HCT116 (cell line): ENCODE measurements at regions not wholly inside any gene's neighbourhood (a gene's known extent, or its start where the extent isn't known, plus 50 kb on each side); places are given as distances from the start of the nearest gene placed in this dataset.

Experiments
- CBX3 ChIP-seq: IDR thresholded peaks from 2 replicates; pipeline ENCODE4 v1.6.1; 2012; ENCODE audit warnings: low read depth
- CEBPB ChIP-seq: IDR thresholded peaks from 2 replicates; pipeline ENCODE4 v1.6.1; 2012; ENCODE audit warnings: low read depth
- EZH2 ChIP-seq: fragments of 200-600 bp; sonication (generic); IDR thresholded peaks from 2 replicates; pipeline ENCODE4 v1.6.1; 2017; ENCODE audit warnings: antibody characterized with exemption, mixed run types
- EZH2phosphoT487 ChIP-seq: fragments of 200-600 bp; IDR thresholded peaks from 2 replicates; pipeline ENCODE4 v1.6.1; 2018; ENCODE audit warnings: antibody characterized with exemption, borderline replicate concordance
- POLR2A ChIP-seq: IDR thresholded peaks from 2 replicates; pipeline ENCODE4 v1.7.0; 2011; ENCODE audit warnings: borderline replicate concordance; ENCODE audit not compliant: insufficient read depth, insufficient read length; ENCODE audit errors: extremely low read depth
- POLR2AphosphoS5 ChIP-seq: IDR thresholded peaks from 2 replicates; pipeline ENCODE4 v1.6.1; 2011; ENCODE audit warnings: mild to moderate bottlenecking, low read depth, low read length, moderate library complexity
- ZNF274 ChIP-seq: fragments of 200-500 bp; sonication (Bioruptor generic); IDR thresholded peaks from 2 replicates; pipeline ENCODE4 v1.6.1; 2014; ENCODE audit warnings: mild to moderate bottlenecking, low read depth, low read length, inconsistent platforms
- TF ChIP-seq, protein P1 (sequence below), 3 experiments: fragments of 200-600 bp in 1 of 3; sonication (generic) in 1 of 3; IDR thresholded peaks in 2 of 3; conservative IDR thresholded peaks in 1 of 3; 2 replicates each; pipeline ENCODE4 v1.5.1; 2012 to 2017; ENCODE audit warnings: low read depth in 2 of 3, low read length in 2 of 3, antibody characterized with exemption in 1 of 3, borderline replicate concordance in 1 of 3, control low read depth in 1 of 3, mild to moderate bottlenecking in 1 of 3, mixed read lengths in 1 of 3, mixed run types in 1 of 3, moderate library complexity in 1 of 3; ENCODE audit not compliant: insufficient read depth in 1 of 3
- TF ChIP-seq, protein P2 (sequence below): IDR thresholded peaks from 2 replicates; pipeline ENCODE4 v1.6.1; 2012; ENCODE audit warnings: low read depth
- TF ChIP-seq, protein P3 (sequence below): IDR thresholded peaks from 2 replicates; pipeline ENCODE4 v1.6.1; 2012

DNA sequence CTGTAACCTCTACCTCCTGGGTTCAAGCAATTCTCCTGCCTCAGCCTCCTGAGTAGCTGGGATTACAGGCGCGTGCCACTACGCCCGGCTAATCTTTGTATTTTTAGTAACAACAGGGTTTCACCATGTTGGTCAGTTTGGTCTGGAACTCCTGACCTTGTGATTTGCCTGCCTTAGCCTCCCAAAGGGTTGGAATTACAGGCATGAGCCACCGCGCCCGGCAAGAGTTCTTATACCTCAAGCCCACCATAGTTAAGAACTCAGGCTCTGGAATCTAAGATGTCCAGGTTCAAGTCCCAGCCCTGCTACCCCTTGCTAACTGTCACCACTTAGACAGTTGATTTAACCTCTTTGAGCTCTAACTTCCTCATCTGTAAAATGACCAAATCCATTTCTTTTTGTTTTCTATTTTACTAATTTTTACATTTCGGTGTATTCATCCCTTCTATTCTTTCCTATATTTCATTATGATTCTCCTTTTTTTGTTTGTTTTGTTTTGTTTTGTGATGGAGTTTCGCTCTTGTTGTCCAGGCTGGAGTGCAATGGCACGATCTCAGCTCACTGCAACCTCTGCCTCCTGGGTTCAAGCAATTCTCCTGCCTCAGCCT, 104.8 kb upstream of the ZNF217 start:
- TF ChIP-seq EZH2 (no peak), POLR2AphosphoS5 (no peak), ZNF274 (no peak), POLR2A (no peak), CBX3 (no peak), EZH2phosphoT487 (no peak), CEBPB (no peak)
- TF ChIP-seq, protein P1, sequence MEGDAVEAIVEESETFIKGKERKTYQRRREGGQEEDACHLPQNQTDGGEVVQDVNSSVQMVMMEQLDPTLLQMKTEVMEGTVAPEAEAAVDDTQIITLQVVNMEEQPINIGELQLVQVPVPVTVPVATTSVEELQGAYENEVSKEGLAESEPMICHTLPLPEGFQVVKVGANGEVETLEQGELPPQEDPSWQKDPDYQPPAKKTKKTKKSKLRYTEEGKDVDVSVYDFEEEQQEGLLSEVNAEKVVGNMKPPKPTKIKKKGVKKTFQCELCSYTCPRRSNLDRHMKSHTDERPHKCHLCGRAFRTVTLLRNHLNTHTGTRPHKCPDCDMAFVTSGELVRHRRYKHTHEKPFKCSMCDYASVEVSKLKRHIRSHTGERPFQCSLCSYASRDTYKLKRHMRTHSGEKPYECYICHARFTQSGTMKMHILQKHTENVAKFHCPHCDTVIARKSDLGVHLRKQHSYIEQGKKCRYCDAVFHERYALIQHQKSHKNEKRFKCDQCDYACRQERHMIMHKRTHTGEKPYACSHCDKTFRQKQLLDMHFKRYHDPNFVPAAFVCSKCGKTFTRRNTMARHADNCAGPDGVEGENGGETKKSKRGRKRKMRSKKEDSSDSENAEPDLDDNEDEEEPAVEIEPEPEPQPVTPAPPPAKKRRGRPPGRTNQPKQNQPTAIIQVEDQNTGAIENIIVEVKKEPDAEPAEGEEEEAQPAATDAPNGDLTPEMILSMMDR (IDR thresholded peaks at IDR 0.05 in 2 of 3, conservative IDR thresholded peaks at IDR 0.05 in 1 of 3; ENCODE audit: borderline replicate concordance in 1 of 3, insufficient read depth in 1 of 3, low read depth in 2 of 3, low read length in 2 of 3), result no peak
- TF ChIP-seq, protein P2, sequence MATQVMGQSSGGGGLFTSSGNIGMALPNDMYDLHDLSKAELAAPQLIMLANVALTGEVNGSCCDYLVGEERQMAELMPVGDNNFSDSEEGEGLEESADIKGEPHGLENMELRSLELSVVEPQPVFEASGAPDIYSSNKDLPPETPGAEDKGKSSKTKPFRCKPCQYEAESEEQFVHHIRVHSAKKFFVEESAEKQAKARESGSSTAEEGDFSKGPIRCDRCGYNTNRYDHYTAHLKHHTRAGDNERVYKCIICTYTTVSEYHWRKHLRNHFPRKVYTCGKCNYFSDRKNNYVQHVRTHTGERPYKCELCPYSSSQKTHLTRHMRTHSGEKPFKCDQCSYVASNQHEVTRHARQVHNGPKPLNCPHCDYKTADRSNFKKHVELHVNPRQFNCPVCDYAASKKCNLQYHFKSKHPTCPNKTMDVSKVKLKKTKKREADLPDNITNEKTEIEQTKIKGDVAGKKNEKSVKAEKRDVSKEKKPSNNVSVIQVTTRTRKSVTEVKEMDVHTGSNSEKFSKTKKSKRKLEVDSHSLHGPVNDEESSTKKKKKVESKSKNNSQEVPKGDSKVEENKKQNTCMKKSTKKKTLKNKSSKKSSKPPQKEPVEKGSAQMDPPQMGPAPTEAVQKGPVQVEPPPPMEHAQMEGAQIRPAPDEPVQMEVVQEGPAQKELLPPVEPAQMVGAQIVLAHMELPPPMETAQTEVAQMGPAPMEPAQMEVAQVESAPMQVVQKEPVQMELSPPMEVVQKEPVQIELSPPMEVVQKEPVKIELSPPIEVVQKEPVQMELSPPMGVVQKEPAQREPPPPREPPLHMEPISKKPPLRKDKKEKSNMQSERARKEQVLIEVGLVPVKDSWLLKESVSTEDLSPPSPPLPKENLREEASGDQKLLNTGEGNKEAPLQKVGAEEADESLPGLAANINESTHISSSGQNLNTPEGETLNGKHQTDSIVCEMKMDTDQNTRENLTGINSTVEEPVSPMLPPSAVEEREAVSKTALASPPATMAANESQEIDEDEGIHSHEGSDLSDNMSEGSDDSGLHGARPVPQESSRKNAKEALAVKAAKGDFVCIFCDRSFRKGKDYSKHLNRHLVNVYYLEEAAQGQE, result no peak
- TF ChIP-seq, protein P3, sequence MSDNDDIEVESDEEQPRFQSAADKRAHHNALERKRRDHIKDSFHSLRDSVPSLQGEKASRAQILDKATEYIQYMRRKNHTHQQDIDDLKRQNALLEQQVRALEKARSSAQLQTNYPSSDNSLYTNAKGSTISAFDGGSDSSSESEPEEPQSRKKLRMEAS, result no peak
